ENCODE measurements at regions not wholly inside any gene's neighbourhood (a gene's known extent, or its start where the extent isn't known, plus 50 kb on each side); places are given as distances from the start of the nearest gene placed in this dataset.

DNA sequence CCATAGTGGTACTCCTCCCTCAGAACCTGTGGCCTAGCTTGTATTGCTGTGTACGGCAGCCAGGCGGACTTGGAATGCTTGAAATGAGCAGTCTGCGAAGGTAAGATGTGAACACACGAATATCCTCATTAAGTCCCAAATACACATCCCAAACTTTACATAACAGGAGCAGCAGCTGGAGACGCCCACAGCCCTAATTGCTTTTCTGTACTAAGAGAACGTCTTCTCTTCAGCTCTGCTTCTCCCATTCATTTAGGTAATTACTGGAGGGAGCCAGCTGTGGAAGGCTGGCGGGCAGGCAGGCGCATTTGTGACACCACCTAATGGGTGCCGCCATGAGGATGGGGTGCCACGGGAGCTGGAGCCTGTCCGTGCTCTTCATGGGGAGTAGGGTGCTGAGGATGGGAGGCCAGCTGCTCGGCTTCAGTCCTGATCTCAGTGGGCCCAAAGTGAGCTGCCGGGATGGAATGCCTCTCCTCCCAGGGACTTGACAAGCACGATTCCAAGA, 66.6 kb upstream of the POU3F1 start:
- DNase-seq (ENCODE audit: low spot score), result no peak

DNA sequence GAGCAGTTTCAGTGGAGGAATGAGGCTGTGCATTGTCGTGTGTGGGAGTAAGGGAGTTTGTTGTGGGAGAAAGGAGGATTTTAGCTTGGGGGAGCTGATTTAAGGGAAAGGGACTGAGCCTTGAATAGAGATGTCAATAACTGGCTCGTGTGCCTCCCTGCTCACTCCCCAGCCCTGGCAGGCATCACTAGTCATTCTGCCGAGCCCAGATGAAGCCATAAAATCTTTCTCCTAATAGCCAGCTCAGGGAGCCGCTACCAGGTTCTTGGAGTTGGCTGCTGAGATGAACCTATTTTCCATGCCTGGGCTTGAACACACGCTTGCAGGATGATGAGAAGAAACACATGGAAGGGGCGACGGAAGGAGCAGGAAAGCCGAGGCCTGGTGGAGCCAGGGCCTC, 65.0 kb upstream of the POU3F1 start:
- DNase-seq (ENCODE audit: low spot score), result no peak

DNA sequence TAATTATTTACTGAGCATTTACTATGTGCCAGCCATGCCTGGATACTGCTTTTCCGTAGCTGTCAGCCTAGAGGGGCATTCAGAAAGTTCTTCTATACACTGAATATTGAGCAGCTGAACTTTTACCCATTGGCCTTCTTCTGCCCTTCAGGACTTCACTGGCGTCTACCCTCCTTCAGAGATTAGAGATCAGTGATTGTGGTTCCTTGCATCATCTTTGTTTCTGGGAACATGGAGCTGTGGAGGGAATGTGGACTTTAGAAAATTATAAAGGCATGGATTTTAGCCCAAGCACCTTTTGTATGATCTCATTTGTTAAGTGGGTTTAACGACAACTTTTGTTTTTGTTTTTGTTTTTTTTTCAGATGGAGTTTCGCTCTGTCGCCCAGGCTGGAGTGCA, 58.7 kb upstream of the POU3F1 start:
- DNase-seq (ENCODE audit: low spot score), result no peak

DNA sequence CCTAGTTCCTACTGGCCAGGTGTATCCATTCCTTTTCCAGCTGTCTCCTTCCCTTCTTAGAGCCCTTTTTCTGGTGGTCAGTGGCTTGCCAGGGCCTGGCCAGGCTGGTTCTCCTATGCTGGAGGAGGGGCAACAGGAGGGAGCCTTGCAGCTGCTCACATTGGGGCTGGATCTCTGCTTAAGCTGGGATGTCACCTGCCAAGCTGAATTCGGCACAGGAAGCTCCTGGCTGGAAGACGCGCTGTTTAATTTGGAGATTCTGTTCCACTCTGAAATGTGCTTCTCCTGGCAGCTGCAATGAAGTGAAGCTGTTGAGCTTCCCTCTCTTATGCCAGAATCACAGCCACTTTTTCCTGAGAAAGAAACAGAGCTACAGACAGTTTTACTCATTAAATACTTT, 56.0 kb upstream of the POU3F1 start:
- DNase-seq (ENCODE audit: low spot score), result no peak

DNA sequence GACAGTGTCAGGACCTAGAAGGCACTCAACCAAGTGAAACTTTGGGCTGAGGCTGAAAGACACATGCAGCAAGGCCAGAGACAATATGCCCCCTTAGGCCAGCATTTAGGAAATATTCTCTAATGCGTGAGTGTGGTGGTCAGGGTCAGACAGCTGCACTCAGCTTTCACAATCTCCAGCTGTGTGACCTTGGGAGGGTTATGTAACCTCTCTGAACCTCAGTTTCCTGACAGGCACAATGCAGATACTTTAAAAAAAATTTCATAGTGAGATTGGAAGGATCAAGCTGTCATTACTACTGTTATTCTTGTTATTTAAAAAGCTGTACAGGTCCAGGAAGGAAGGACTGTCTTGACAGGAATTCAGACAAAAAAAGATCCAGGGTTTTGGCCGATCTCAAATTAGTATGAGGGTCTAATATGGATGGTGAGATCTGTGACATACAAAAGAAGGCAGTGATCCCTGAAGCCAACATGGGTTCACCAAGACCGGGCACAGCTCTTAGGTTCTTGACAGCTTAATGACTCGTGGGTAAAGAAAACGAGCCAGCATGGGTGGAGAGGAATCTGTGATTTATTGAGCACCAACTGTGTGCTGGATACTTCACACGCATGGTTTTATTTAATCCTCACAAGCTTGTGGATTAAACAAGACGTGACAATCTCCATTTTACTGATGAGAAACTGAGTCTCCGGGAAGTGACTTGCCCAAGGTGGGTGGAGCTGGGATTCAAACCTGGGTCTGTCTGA, 54.6 kb upstream of the POU3F1 start:
- DNase-seq (ENCODE audit: low spot score), result no peak

DNA sequence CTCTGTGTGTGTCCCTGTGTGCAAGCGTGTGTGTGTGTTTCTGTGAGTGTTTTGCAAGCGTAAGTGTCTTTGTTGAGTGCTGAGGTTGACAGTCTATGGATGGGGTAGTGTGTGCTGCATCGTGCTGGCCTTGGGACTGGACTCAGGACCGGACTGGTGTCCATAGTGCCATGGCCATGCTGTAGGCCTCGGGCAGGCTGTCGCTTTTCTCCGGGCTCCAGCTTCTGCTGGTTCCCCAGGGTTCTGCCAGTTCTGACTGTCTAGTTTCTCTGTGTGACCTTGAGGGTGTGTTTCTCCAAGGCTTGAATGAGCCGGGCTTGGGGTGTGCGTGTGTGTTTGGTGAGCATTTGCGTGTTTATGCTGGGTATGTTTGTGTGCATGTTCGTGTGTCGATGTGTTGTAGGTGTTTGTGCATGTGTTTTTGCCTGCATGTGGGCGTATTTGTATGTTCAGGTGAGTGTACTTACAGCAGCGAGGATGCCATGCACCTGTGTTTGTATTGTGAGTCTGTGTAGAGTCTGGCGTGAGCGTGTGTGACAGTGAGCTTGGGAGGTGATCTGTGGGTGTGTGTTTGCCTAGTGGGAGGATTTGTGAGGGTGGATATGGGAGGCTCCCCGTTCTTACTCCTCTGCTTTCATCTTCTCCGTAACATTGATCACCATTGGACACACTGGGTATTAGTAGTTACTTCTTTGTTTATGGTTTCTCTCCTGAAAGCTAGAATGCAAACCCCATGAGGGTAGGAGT, 51.7 kb upstream of the POU3F1 start:
- no peak for DNase-seq (ENCODE audit: low spot score)

DNA sequence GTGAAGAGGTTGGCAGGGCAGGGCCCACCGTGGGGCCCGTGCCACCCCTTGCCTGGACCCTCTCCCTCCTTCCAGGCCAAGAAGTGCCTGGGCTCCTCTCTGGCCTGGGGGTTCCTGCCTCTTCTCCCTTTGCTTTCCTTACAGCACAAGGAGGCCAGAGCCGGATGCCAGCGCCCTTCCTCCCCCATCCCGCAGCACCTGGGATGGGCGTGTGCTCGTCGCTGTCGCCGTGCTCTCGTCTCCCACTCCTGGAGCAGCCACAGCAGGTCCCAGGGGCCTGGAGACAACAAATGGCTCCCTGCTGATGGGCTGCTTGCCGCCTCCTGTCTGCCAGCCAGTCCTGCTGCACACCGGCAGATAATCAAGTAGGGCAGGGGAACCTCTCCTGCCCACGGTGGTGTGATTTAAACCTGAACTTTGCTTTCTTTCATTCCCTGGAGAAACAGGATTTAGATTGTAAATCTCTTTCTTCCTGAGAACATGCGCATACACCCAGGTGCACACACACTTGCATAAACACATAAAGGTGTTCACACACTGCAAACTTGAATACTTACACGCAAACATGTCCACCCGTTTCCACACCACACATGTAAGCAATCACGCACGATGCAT, 50.8 kb upstream of the POU3F1 start:
- no peak for DNase-seq (ENCODE audit: low spot score)
